ENCODE measurements at regions not wholly inside any gene's neighbourhood (a gene's known extent, or its start where the extent isn't known, plus 50 kb on each side); places are given as distances from the start of the nearest gene placed in this dataset.

DNA sequence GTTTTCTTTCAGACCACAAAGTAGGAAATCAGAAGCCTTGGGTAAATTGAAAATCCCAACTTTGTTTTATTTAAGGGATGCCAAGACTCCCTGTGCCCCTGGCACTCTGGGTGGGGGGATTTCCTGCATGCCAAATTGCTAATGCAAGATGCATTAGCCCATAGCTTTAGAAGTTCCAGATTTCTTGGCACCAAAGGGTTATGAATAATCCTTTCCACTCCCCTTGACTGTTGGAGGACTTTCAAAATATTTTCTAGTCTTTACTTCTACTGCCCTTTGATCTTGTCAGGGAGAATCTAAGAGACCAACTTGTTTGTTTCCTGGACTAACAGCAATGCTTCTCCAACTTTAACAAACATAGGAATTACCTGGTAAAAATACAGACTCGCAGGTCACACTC is 81.8 kb upstream of the TGIF1 start:
- no peak for TF ChIP-seq ZFP36L1 (CRISPR knock-in tag; IDR thresholded peaks at IDR 0.05)
- TF ChIP-seq GLI4 (CRISPR knock-in tag; IDR thresholded peaks at IDR 0.05; ENCODE audit: borderline replicate concordance) = no peak
- no peak for TF ChIP-seq CTCF (CRISPR knock-in tag; IDR thresholded peaks at IDR 0.05)
- no peak for TF ChIP-seq GATAD2A (CRISPR knock-in tag; IDR thresholded peaks at IDR 0.05)
- TF ChIP-seq MTA3 (CRISPR knock-in tag; IDR thresholded peaks at IDR 0.05) = no peak
- TF ChIP-seq POLR2AphosphoS5 (IDR thresholded peaks at IDR 0.05; ENCODE audit: low read depth, low read length) = no peak
- TF ChIP-seq ZBTB26 (CRISPR knock-in tag; IDR thresholded peaks at IDR 0.05; ENCODE audit: borderline replicate concordance) = no peak
- no peak for TF ChIP-seq ZFYVE20 (CRISPR knock-in tag; IDR thresholded peaks at IDR 0.05; ENCODE audit: borderline replicate concordance, low read depth)
- TF ChIP-seq KAT7 (CRISPR knock-in tag; IDR thresholded peaks at IDR 0.05; ENCODE audit: borderline replicate concordance) = no peak
- no peak for TF ChIP-seq TFDP1 (CRISPR knock-in tag; IDR thresholded peaks at IDR 0.05; ENCODE audit: borderline replicate concordance)
- TF ChIP-seq RORA (CRISPR knock-in tag; IDR thresholded peaks at IDR 0.05) = no peak
- no peak for TF ChIP-seq RNF2 (conservative IDR thresholded peaks at IDR 0.05; ENCODE audit: low read depth)
- TF ChIP-seq NR3C1 (CRISPR knock-in tag; IDR thresholded peaks at IDR 0.05) = no peak
- TF ChIP-seq ATF1 (CRISPR knock-in tag; IDR thresholded peaks at IDR 0.05) = no peak
